DOHH2 (cell line): ENCODE measurements at regions not wholly inside any gene's neighbourhood (a gene's known extent, or its start where the extent isn't known, plus 50 kb on each side); places are given as distances from the start of the nearest gene placed in this dataset.

Source experiments
- H3F3A ChIP-seq: fragments of 200-600 bp; sonication (generic), shearing (Covaris generic); 2 replicates; pipeline ENCODE4 v1.6.0; 2016; ENCODE audit warnings: antibody characterized with exemption, mild to moderate bottlenecking; ENCODE audit not compliant: control insufficient read depth, insufficient read depth
- H3K27ac ChIP-seq: fragments of 200-600 bp; sonication (generic); 2 replicates; pipeline ENCODE4 v1.5.1; 2014; ENCODE audit warnings: low read depth, mild to moderate bottlenecking, low read length, moderate library complexity
- H3K27me3 ChIP-seq: fragments of 200-600 bp; sonication (generic); 2 replicates; pipeline ENCODE4 v1.6.1; 2014; ENCODE audit warnings: mild to moderate bottlenecking, low read length, mixed read lengths; ENCODE audit not compliant: control insufficient read depth
- H3K36me3 ChIP-seq: fragments of 200-600 bp; sonication (generic); 2 replicates; pipeline ENCODE4 v1.6.1; 2014; ENCODE audit warnings: mild to moderate bottlenecking, low read length, moderate library complexity, mixed read lengths; ENCODE audit not compliant: control insufficient read depth
- H3K4me1 ChIP-seq: fragments of 200-600 bp; sonication (generic); 2 replicates; pipeline ENCODE4 v1.6.1; 2014; ENCODE audit warnings: mild to moderate bottlenecking, low read length, mixed read lengths; ENCODE audit not compliant: control insufficient read depth
- H3K4me2 ChIP-seq: fragments of 200-600 bp; sonication (generic); 2 replicates; pipeline ENCODE4 v1.6.0; 2014; ENCODE audit warnings: mild to moderate bottlenecking, low read length, moderate library complexity
- H3K4me3 ChIP-seq: fragments of 200-600 bp; sonication (generic); 2 replicates; pipeline ENCODE4 v1.5.1; 2014; ENCODE audit warnings: mild to moderate bottlenecking, low read length, mixed read lengths
- H3K79me2 ChIP-seq: fragments of 200-600 bp; sonication (generic); 2 replicates; pipeline ENCODE4 v1.6.1; 2014; ENCODE audit warnings: mild to moderate bottlenecking, low read length, mixed read lengths; ENCODE audit not compliant: control insufficient read depth
- H3K9me2 ChIP-seq: fragments of 200-600 bp; sonication (generic); replicated peaks from 2 replicates; pipeline ENCODE4 v1.6.1; 2014; ENCODE audit warnings: mild to moderate bottlenecking, low read length, mixed read lengths; ENCODE audit not compliant: control insufficient read depth
- H3K9me3 ChIP-seq: fragments of 200-600 bp; sonication (generic); 2 replicates; pipeline ENCODE4 v1.6.1; 2014; ENCODE audit warnings: antibody characterized with exemption, low read length, mixed read lengths; ENCODE audit not compliant: control insufficient read depth, insufficient read depth
- H4K20me1 ChIP-seq: fragments of 200-600 bp; sonication (generic); 2 replicates; pipeline ENCODE4 v1.6.0; 2014; ENCODE audit warnings: low read depth, mild to moderate bottlenecking, antibody characterized with exemption, low read length, moderate library complexity; ENCODE audit not compliant: control insufficient read depth, insufficient read depth
- CTCF ChIP-seq: fragments of 200-600 bp; sonication (generic); IDR thresholded peaks from one replicate; pipeline ENCODE4 v1.5.1; 2014; ENCODE audit warnings: antibody characterized with exemption, mild to moderate bottlenecking, low read depth, low read length; ENCODE audit not compliant: poor library complexity, severe bottlenecking
- EZH2phosphoT487 ChIP-seq: fragments of 200-600 bp; sonication (generic); IDR thresholded peaks from 2 replicates; pipeline ENCODE4 v1.6.1; 2017; ENCODE audit warnings: borderline replicate concordance, mild to moderate bottlenecking, antibody characterized with exemption, low read length, moderate library complexity, mixed read lengths

GRCh38 chr5:110012145-110012544 is 322.4 kb downstream of the MAN2A1 start:
- Histone ChIP-seq H3K9me2 (no peaks in the 10 kb centered on the region), H3K36me3 (no peaks in the 10 kb centered on the region), H3K4me1 (no peaks in the 10 kb centered on the region), H3F3A (no peaks in the 10 kb centered on the region), H3K9me3 (no peaks in the 10 kb centered on the region), H3K79me2 (no peaks in the 10 kb centered on the region), H3K27ac (no peak overlapping the region), H3K4me3 (no peak overlapping the region), H3K27me3 (no peaks in the 10 kb centered on the region), H3K4me2 (no peak overlapping the region), H4K20me1 (no peaks in the 10 kb centered on the region)
- TF ChIP-seq CTCF (no peak), EZH2phosphoT487 (no peak)

GRCh38 chr5:110013017-110013416 is 323.3 kb downstream of the MAN2A1 start:
- H3K4me3 ChIP-seq: no peak overlapping the region
- H3K27me3 ChIP-seq: no peaks in the 10 kb centered on the region
- H3K4me1 ChIP-seq: no peaks in the 10 kb centered on the region
- no peaks in the 10 kb centered on the region for H3F3A ChIP-seq
- H3K36me3 ChIP-seq: no peaks in the 10 kb centered on the region
- no peak overlapping the region for H3K27ac ChIP-seq
- H3K79me2 ChIP-seq: no peaks in the 10 kb centered on the region
- H3K4me2 ChIP-seq: no peak overlapping the region
- H4K20me1 ChIP-seq: no peaks in the 10 kb centered on the region
- no peak for TF ChIP-seq CTCF
- TF ChIP-seq EZH2phosphoT487: no peak
- H3K9me2 ChIP-seq: no peaks in the 10 kb centered on the region
- H3K9me3 ChIP-seq: no peaks in the 10 kb centered on the region

GRCh38 chr5:110017854-110018253 is 328.1 kb downstream of the MAN2A1 start:
- no peaks in the 10 kb centered on the region for H3K9me2 ChIP-seq
- no peak overlapping the region for H3K27ac ChIP-seq
- H4K20me1 ChIP-seq: no peaks in the 10 kb centered on the region
- H3K79me2 ChIP-seq: no peaks in the 10 kb centered on the region
- TF ChIP-seq CTCF: no peak
- no peak for TF ChIP-seq EZH2phosphoT487
- H3F3A ChIP-seq: no peaks in the 10 kb centered on the region
- no peaks in the 10 kb centered on the region for H3K9me3 ChIP-seq
- no peak overlapping the region for H3K4me3 ChIP-seq
- H3K4me2 ChIP-seq: no peak overlapping the region
- H3K27me3 ChIP-seq: no peaks in the 10 kb centered on the region; the same call in 1 of the 2 replicates
- no peaks in the 10 kb centered on the region for H3K4me1 ChIP-seq
- H3K36me3 ChIP-seq: no peaks in the 10 kb centered on the region

- H3K27me3 ChIP-seq: no peaks in the 10 kb centered on the region; the same call in 1 of the 2 replicates
- TF ChIP-seq EZH2phosphoT487 (no peak), CTCF (no peak)
- H3K79me2 ChIP-seq: no peaks in the 10 kb centered on the region
- H3K27ac ChIP-seq: no peak overlapping the region
- H3K4me1 ChIP-seq: no peaks in the 10 kb centered on the region
- H3K4me3 ChIP-seq: no peak overlapping the region
- no peaks in the 10 kb centered on the region for H4K20me1 ChIP-seq
- no peaks in the 10 kb centered on the region for H3K9me3 ChIP-seq
- H3K4me2 ChIP-seq: no peak overlapping the region
- H3K9me2 ChIP-seq: no peaks in the 10 kb centered on the region
- H3K36me3 ChIP-seq: no peaks in the 10 kb centered on the region
- H3F3A ChIP-seq: no peaks in the 10 kb centered on the region
Measured at GRCh38 chr5:110018509-110018908, 328.8 kb downstream of the MAN2A1 start.
